Left lung (tissue), 4 donors: ENCODE measurements at regions not wholly inside any gene's neighbourhood (a gene's known extent, or its start where the extent isn't known, plus 50 kb on each side); places are given as distances from the start of the nearest gene placed in this dataset.

Experiments
- ATAC-seq: fragments of 200-7000 bp; cut with Tn5 transposase; one replicate; pipeline ENCODE4 v1.9.1; 2020; ENCODE audit warnings: moderate library complexity
- DNase-seq, 4 donors: peaks; one replicate each; pipeline ENCODE4 v3.0.0-alpha.2; 2013 to 2020
- H3K27ac ChIP-seq, 2 donors: fragments of 200-600 bp; sonication (generic) in 1 of 2; one replicate each; pipeline versions ENCODE4 v1.5.0 to v1.8.0; 2020 to 2021
- H3K27me3 ChIP-seq, 2 donors: fragments of 200-600 bp; sonication (generic) in 1 of 2; one replicate each; pipeline versions ENCODE4 v1.5.0 to v1.8.0; 2020 to 2021
- H3K36me3 ChIP-seq, 2 donors: fragments of 200-600 bp; sonication (generic) in 1 of 2; one replicate each; pipeline versions ENCODE4 v1.5.0 to v1.8.0; 2020 to 2021
- H3K4me1 ChIP-seq, 2 donors: fragments of 200-600 bp; one replicate each; pipeline ENCODE4 v1.8.0; 2021
- H3K4me3 ChIP-seq, 2 donors: fragments of 200-600 bp; sonication (generic) in 1 of 2; one replicate each; pipeline versions ENCODE4 v1.5.0 to v1.8.0; 2020 to 2021; ENCODE audit warnings: mild to moderate bottlenecking in 1 of 2
- H3K9me3 ChIP-seq, 2 donors: fragments of 200-600 bp; sonication (generic) in 1 of 2; one replicate each; pipeline versions ENCODE4 v1.5.0 to v1.8.0; 2020 to 2021
- CTCF ChIP-seq, 2 donors: fragments of 200-600 bp; sonication (generic) in 1 of 2; IDR thresholded peaks; one replicate each; pipeline versions ENCODE4 v1.5.0 to v1.8.0; 2021; ENCODE audit warnings: antibody characterized with exemption in 2 of 2
- intact Hi-C, 2 donors: fragments of 100-400 bp; cut with DNase I; formaldehyde crosslinking; loops; one replicate each; pipeline versions ENCODE4 v1.11.2 to v1.14.2; 2022
- donor health status: DM: no; HTN: yes; CAD: no.
- donor health status: DM: no; HTN: no; CAD: no.

GRCh38 chr16:5885521-5885920, 787.9 kb upstream of the EEF2KMT start:
- Histone ChIP-seq H3K4me3 (no peak overlapping the region), H3K4me1 (no peaks in the 10 kb centered on the region), H3K27ac (no peak overlapping the region), H3K9me3 (no peaks in the 10 kb centered on the region), H3K36me3 (no peaks in the 10 kb centered on the region), H3K27me3 (no peaks in the 10 kb centered on the region)
- DNase-seq (no peak), ATAC-seq (no peak)
- TF ChIP-seq CTCF (IDR thresholded peaks at IDR 0.05): no peak
- intact Hi-C loops: no loop called here

- H3K4me3 ChIP-seq: no peak overlapping the region
- H3K27me3 ChIP-seq: no peaks in the 10 kb centered on the region
- intact Hi-C loops: no loop called here
- ATAC-seq (no peak), DNase-seq (no peak)
- H3K4me1 ChIP-seq: no peaks in the 10 kb centered on the region
- no peak overlapping the region for H3K27ac ChIP-seq
- no peak for TF ChIP-seq CTCF (IDR thresholded peaks at IDR 0.05)
- H3K36me3 ChIP-seq: no peaks in the 10 kb centered on the region
- no peaks in the 10 kb centered on the region for H3K9me3 ChIP-seq
Measured at GRCh38 chr16:5884996-5885395, 787.4 kb upstream of the EEF2KMT start.

GRCh38 chr16:5884339-5884738, 786.7 kb upstream of the EEF2KMT start:
- no peak overlapping the region for H3K27ac ChIP-seq
- no peak for ATAC-seq
- no peak for TF ChIP-seq CTCF (IDR thresholded peaks at IDR 0.05)
- no peaks in the 10 kb centered on the region for H3K4me1 ChIP-seq
- no peaks in the 10 kb centered on the region for H3K27me3 ChIP-seq
- H3K4me3 ChIP-seq: no peak overlapping the region
- intact Hi-C loops: no loop called here
- H3K9me3 ChIP-seq: no peaks in the 10 kb centered on the region
- DNase-seq: no peak
- H3K36me3 ChIP-seq: no peaks in the 10 kb centered on the region

- Histone ChIP-seq H3K4me3 (no peak overlapping the region), H3K9me3 (no peaks in the 10 kb centered on the region), H3K27me3 (no peaks in the 10 kb centered on the region), H3K4me1 (no peaks in the 10 kb centered on the region), H3K27ac (no peak overlapping the region), H3K36me3 (no peaks in the 10 kb centered on the region)
- no peak for DNase-seq
- no peak for ATAC-seq
- no peak for TF ChIP-seq CTCF (IDR thresholded peaks at IDR 0.05)
- intact Hi-C loops: no loop called here
Measured at GRCh38 chr16:5882087-5882640, 784.6 kb upstream of the EEF2KMT start.

GRCh38 chr16:5875416-5875815, 777.8 kb upstream of the EEF2KMT start:
- no peaks in the 10 kb centered on the region for H3K36me3 ChIP-seq
- intact Hi-C loops: no loop called here
- no peaks in the 10 kb centered on the region for H3K27me3 ChIP-seq
- DNase-seq (no peak), ATAC-seq (no peak)
- no peak overlapping the region for H3K27ac ChIP-seq
- H3K4me1 ChIP-seq: no peaks in the 10 kb centered on the region
- H3K4me3 ChIP-seq: no peak overlapping the region
- no peaks in the 10 kb centered on the region for H3K9me3 ChIP-seq
- no peak for TF ChIP-seq CTCF (IDR thresholded peaks at IDR 0.05)
